DOHH2 (cell line): ENCODE measurements at regions not wholly inside any gene's neighbourhood (a gene's known extent, or its start where the extent isn't known, plus 50 kb on each side); places are given as distances from the start of the nearest gene placed in this dataset.

ENCODE experiments used
- H3F3A ChIP-seq: fragments of 200-600 bp; sonication (generic), shearing (Covaris generic); 2 replicates; pipeline ENCODE4 v1.6.0; 2016; ENCODE audit warnings: antibody characterized with exemption, mild to moderate bottlenecking; ENCODE audit not compliant: control insufficient read depth, insufficient read depth
- H3K27ac ChIP-seq: fragments of 200-600 bp; sonication (generic); 2 replicates; pipeline ENCODE4 v1.5.1; 2014; ENCODE audit warnings: low read depth, mild to moderate bottlenecking, low read length, moderate library complexity
- H3K27me3 ChIP-seq: fragments of 200-600 bp; sonication (generic); 2 replicates; pipeline ENCODE4 v1.6.1; 2014; ENCODE audit warnings: mild to moderate bottlenecking, low read length, mixed read lengths; ENCODE audit not compliant: control insufficient read depth
- H3K36me3 ChIP-seq: fragments of 200-600 bp; sonication (generic); 2 replicates; pipeline ENCODE4 v1.6.1; 2014; ENCODE audit warnings: mild to moderate bottlenecking, low read length, moderate library complexity, mixed read lengths; ENCODE audit not compliant: control insufficient read depth
- H3K4me1 ChIP-seq: fragments of 200-600 bp; sonication (generic); 2 replicates; pipeline ENCODE4 v1.6.1; 2014; ENCODE audit warnings: mild to moderate bottlenecking, low read length, mixed read lengths; ENCODE audit not compliant: control insufficient read depth
- H3K4me2 ChIP-seq: fragments of 200-600 bp; sonication (generic); 2 replicates; pipeline ENCODE4 v1.6.0; 2014; ENCODE audit warnings: mild to moderate bottlenecking, low read length, moderate library complexity
- H3K4me3 ChIP-seq: fragments of 200-600 bp; sonication (generic); 2 replicates; pipeline ENCODE4 v1.5.1; 2014; ENCODE audit warnings: mild to moderate bottlenecking, low read length, mixed read lengths
- H3K79me2 ChIP-seq: fragments of 200-600 bp; sonication (generic); 2 replicates; pipeline ENCODE4 v1.6.1; 2014; ENCODE audit warnings: mild to moderate bottlenecking, low read length, mixed read lengths; ENCODE audit not compliant: control insufficient read depth
- H3K9me2 ChIP-seq: fragments of 200-600 bp; sonication (generic); replicated peaks from 2 replicates; pipeline ENCODE4 v1.6.1; 2014; ENCODE audit warnings: mild to moderate bottlenecking, low read length, mixed read lengths; ENCODE audit not compliant: control insufficient read depth
- H3K9me3 ChIP-seq: fragments of 200-600 bp; sonication (generic); 2 replicates; pipeline ENCODE4 v1.6.1; 2014; ENCODE audit warnings: antibody characterized with exemption, low read length, mixed read lengths; ENCODE audit not compliant: control insufficient read depth, insufficient read depth
- H4K20me1 ChIP-seq: fragments of 200-600 bp; sonication (generic); 2 replicates; pipeline ENCODE4 v1.6.0; 2014; ENCODE audit warnings: low read depth, mild to moderate bottlenecking, antibody characterized with exemption, low read length, moderate library complexity; ENCODE audit not compliant: control insufficient read depth, insufficient read depth
- CTCF ChIP-seq: fragments of 200-600 bp; sonication (generic); IDR thresholded peaks from one replicate; pipeline ENCODE4 v1.5.1; 2014; ENCODE audit warnings: antibody characterized with exemption, mild to moderate bottlenecking, low read depth, low read length; ENCODE audit not compliant: poor library complexity, severe bottlenecking
- EZH2phosphoT487 ChIP-seq: fragments of 200-600 bp; sonication (generic); IDR thresholded peaks from 2 replicates; pipeline ENCODE4 v1.6.1; 2017; ENCODE audit warnings: borderline replicate concordance, mild to moderate bottlenecking, antibody characterized with exemption, low read length, moderate library complexity, mixed read lengths

GRCh38 chr9:78397454-78397853, 100.5 kb downstream of the PSAT1 start:
- Histone ChIP-seq H3K79me2 (no peaks in the 10 kb centered on the region), H4K20me1 (no peaks in the 10 kb centered on the region), H3K4me1 (no peaks in the 10 kb centered on the region), H3K4me3 (no peak overlapping the region), H3K4me2 (no peak overlapping the region), H3K36me3 (no peaks in the 10 kb centered on the region), H3K9me3 (peaks cover 9% of the 10 kb centered on the region), H3F3A (no peaks in the 10 kb centered on the region), H3K9me2 (no peaks in the 10 kb centered on the region), H3K27ac (no peak overlapping the region), H3K27me3 (peaks cover 3% of the 10 kb centered on the region; the same call in 1 of the 2 replicates)
- TF ChIP-seq EZH2phosphoT487: no peak
- TF ChIP-seq CTCF: no peak

- H3K27me3 ChIP-seq: peaks cover 3% of the 10 kb centered on the region; the same call in 1 of the 2 replicates
- H3K4me3 ChIP-seq: no peak overlapping the region
- H3K36me3 ChIP-seq: no peaks in the 10 kb centered on the region
- no peaks in the 10 kb centered on the region for H3K4me1 ChIP-seq
- no peaks in the 10 kb centered on the region for H3F3A ChIP-seq
- no peaks in the 10 kb centered on the region for H3K79me2 ChIP-seq
- H3K9me3 ChIP-seq: peaks cover 9% of the 10 kb centered on the region
- no peak overlapping the region for H3K4me2 ChIP-seq
- H4K20me1 ChIP-seq: no peaks in the 10 kb centered on the region
- no peak overlapping the region for H3K27ac ChIP-seq
- TF ChIP-seq EZH2phosphoT487 (no peak), CTCF (no peak)
- H3K9me2 ChIP-seq: no peaks in the 10 kb centered on the region
These were observed 102.2 kb downstream of the PSAT1 start for GRCh38 chr9:78399153-78399552.

GRCh38 chr9:78400496-78400895, 103.6 kb downstream of the PSAT1 start:
- Histone ChIP-seq H3K79me2 (no peaks in the 10 kb centered on the region), H3F3A (no peaks in the 10 kb centered on the region), H3K27ac (no peak overlapping the region), H3K4me1 (no peaks in the 10 kb centered on the region), H3K27me3 (peaks cover 3% of the 10 kb centered on the region; the same call in 1 of the 2 replicates), H3K9me2 (no peaks in the 10 kb centered on the region), H3K9me3 (no peaks in the 10 kb centered on the region; the same call in 1 of the 2 replicates), H4K20me1 (no peaks in the 10 kb centered on the region), H3K4me3 (no peak overlapping the region), H3K4me2 (no peak overlapping the region), H3K36me3 (no peaks in the 10 kb centered on the region)
- TF ChIP-seq EZH2phosphoT487 (no peak), CTCF (no peak)
